ENCODE measurements at regions not wholly inside any gene's neighbourhood (a gene's known extent, or its start where the extent isn't known, plus 50 kb on each side); places are given as distances from the start of the nearest gene placed in this dataset.

DNA sequence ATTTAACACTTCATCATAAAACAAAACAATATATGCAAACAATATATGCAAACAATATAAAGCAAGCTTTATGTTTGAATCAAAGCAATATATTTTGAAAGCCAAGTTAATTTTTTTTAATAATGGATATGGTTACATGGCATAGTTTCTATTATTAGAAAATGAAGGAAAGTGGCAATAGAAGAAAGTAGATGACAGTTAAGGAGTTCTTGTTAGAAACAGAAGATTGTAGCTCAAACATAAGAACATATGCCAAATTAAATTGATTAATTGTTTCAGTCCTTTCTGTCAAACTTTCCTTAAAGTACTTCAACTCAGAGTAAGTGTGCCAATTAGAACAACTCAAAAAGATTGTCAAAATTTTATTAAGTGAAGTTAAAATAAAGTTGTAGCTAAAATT is 1248.3 kb downstream of the SLC16A7 start:
- no peak for ATAC-seq (ENCODE audit: low read depth)
- H3K4me3 ChIP-seq (ENCODE audit: severe bottlenecking), result no peak overlapping the region

DNA sequence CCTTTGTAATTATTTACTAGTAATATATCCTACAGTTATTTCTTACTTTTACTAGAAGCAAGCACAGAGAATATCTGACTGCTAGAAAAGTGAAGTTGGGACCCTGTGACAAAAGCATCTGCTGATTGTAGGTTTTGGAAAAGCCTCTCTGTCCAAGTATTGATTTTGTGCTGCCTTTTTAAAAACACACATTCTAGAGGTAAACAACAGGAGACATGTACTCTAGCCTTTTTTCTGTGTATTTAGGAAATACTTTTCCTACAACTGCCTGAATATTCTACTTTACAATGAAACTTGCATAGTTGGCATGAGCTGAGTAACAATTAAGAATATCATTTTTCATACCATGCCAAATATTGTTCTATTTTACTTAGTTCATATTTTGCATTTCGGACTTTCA is 1249.0 kb downstream of the SLC16A7 start:
- no peaks in the 10 kb centered on the region for H3K4me1 ChIP-seq (ENCODE audit: insufficient read depth, poor library complexity, severe bottlenecking)
- no peak for DNase-seq (ENCODE audit: low spot score)
- H3K9me3 ChIP-seq (ENCODE audit: severe bottlenecking), result no peaks in the 10 kb centered on the region
- peaks cover 3% of the 10 kb centered on the region for H3K27me3 ChIP-seq (ENCODE audit: insufficient read depth, poor library complexity, severe bottlenecking)
- H3K36me3 ChIP-seq (ENCODE audit: low read depth), result no peaks in the 10 kb centered on the region
- H3K4me3 ChIP-seq (ENCODE audit: severe bottlenecking), result no peak overlapping the region
- TF ChIP-seq, protein P1, sequence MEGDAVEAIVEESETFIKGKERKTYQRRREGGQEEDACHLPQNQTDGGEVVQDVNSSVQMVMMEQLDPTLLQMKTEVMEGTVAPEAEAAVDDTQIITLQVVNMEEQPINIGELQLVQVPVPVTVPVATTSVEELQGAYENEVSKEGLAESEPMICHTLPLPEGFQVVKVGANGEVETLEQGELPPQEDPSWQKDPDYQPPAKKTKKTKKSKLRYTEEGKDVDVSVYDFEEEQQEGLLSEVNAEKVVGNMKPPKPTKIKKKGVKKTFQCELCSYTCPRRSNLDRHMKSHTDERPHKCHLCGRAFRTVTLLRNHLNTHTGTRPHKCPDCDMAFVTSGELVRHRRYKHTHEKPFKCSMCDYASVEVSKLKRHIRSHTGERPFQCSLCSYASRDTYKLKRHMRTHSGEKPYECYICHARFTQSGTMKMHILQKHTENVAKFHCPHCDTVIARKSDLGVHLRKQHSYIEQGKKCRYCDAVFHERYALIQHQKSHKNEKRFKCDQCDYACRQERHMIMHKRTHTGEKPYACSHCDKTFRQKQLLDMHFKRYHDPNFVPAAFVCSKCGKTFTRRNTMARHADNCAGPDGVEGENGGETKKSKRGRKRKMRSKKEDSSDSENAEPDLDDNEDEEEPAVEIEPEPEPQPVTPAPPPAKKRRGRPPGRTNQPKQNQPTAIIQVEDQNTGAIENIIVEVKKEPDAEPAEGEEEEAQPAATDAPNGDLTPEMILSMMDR (IDR thresholded peaks at IDR 0.05; ENCODE audit: poor library complexity, severe bottlenecking), result no peak
- H3K27ac ChIP-seq (ENCODE audit: poor library complexity, severe bottlenecking), result no peak overlapping the region
- no peak for ATAC-seq (ENCODE audit: low read depth)

More for the DNA sequence above, 1248.3 kb downstream of the SLC16A7 start:
- no peaks in the 10 kb centered on the region for H3K4me1 ChIP-seq (ENCODE audit: insufficient read depth, poor library complexity, severe bottlenecking)
- H3K27ac ChIP-seq (ENCODE audit: poor library complexity, severe bottlenecking), result no peak overlapping the region
- TF ChIP-seq, protein P1 (IDR thresholded peaks at IDR 0.05; ENCODE audit: poor library complexity, severe bottlenecking), result no peak
- no peaks in the 10 kb centered on the region for H3K36me3 ChIP-seq (ENCODE audit: low read depth)
- no peak for DNase-seq (ENCODE audit: low spot score)
- peaks cover 3% of the 10 kb centered on the region for H3K27me3 ChIP-seq (ENCODE audit: insufficient read depth, poor library complexity, severe bottlenecking)
- H3K9me3 ChIP-seq (ENCODE audit: severe bottlenecking), result no peaks in the 10 kb centered on the region

DNA sequence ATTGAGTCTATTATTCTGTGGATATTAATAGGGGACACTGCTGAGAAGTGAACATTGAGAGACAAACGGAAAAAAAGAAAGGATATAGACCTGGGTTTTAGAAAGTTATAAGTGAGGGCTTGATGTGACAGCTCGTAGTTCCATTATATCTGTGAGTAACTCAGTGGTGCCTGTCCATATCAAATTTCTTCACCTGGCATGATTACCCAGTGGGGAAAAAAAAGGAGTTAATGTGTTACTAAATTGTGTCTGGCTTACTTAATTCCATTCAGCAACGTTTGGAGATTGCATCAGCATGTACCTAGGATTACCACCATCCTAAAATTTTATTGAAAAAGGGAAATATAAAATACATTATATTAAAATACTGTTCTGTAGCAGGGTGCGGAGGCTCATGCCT is 1249.9 kb downstream of the SLC16A7 start:
- no peak overlapping the region for H3K4me3 ChIP-seq (ENCODE audit: severe bottlenecking)
- H3K9me3 ChIP-seq (ENCODE audit: severe bottlenecking), result no peaks in the 10 kb centered on the region
- ATAC-seq (ENCODE audit: low read depth) (no peak), DNase-seq (ENCODE audit: low spot score) (no peak)
- TF ChIP-seq, protein P1 (IDR thresholded peaks at IDR 0.05; ENCODE audit: poor library complexity, severe bottlenecking), result no peak
- no peaks in the 10 kb centered on the region for H3K36me3 ChIP-seq (ENCODE audit: low read depth)
- no peak overlapping the region for H3K27ac ChIP-seq (ENCODE audit: poor library complexity, severe bottlenecking)
- H3K4me1 ChIP-seq (ENCODE audit: insufficient read depth, poor library complexity, severe bottlenecking), result no peaks in the 10 kb centered on the region
- H3K27me3 ChIP-seq (ENCODE audit: insufficient read depth, poor library complexity, severe bottlenecking), result peaks cover 3% of the 10 kb centered on the region

DNA sequence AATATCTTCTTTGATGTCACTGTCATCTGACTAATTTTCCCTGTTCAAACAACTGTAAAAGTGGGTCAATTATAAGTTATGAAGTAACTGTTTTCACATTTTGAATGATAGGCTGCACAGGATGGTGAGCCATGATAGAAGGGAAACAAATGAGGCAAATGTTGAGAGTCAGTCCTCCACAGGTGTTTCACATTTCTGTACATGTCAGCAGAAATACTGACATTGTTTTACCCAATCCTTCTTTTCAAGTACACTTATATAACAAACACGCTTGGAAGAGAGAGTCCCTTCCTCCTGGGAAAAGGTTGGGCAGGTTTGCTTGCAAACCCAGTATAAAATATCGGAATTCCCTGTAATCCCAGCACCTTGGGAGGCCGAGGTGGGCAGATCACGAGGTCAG is 1251.5 kb downstream of the SLC16A7 start:
- no peak for ATAC-seq (ENCODE audit: low read depth)

DNA sequence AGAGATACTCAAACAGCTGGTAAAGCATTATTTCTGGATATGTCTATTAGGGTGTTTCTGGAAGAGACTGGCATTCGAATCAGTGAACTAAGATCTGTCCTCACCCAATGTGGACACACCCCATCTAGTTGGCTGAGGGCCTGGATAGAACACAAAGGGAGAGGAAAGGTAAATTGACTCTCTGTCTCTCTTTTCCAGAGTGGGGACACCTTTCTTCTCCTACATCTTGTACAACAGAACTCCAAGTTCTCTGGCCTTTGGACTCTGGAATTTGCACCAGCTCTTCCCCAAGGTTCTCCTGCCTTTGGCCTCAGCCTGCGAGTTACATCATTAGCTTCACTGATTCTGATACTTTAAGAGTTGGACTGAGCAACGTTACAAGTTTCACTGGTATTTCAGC is 1253.9 kb downstream of the SLC16A7 start:
- TF ChIP-seq, protein P1 (IDR thresholded peaks at IDR 0.05; ENCODE audit: poor library complexity, severe bottlenecking), result no peak
- DNase-seq (ENCODE audit: low spot score) (no peak), ATAC-seq (ENCODE audit: low read depth) (no peak)
- Histone ChIP-seq H3K27ac (ENCODE audit: poor library complexity, severe bottlenecking) (no peak overlapping the region), H3K36me3 (ENCODE audit: low read depth) (no peaks in the 10 kb centered on the region), H3K27me3 (ENCODE audit: insufficient read depth, poor library complexity, severe bottlenecking) (peaks cover 3% of the 10 kb centered on the region), H3K4me1 (ENCODE audit: insufficient read depth, poor library complexity, severe bottlenecking) (no peaks in the 10 kb centered on the region), H3K4me3 (ENCODE audit: severe bottlenecking) (no peak overlapping the region), H3K9me3 (ENCODE audit: severe bottlenecking) (no peaks in the 10 kb centered on the region)

More for the DNA sequence above, 1251.5 kb downstream of the SLC16A7 start:
- H3K4me1 ChIP-seq (ENCODE audit: insufficient read depth, poor library complexity, severe bottlenecking), result no peaks in the 10 kb centered on the region
- no peak overlapping the region for H3K27ac ChIP-seq (ENCODE audit: poor library complexity, severe bottlenecking)
- H3K9me3 ChIP-seq (ENCODE audit: severe bottlenecking), result no peaks in the 10 kb centered on the region
- no peaks in the 10 kb centered on the region for H3K36me3 ChIP-seq (ENCODE audit: low read depth)
- no peak overlapping the region for H3K4me3 ChIP-seq (ENCODE audit: severe bottlenecking)
- H3K27me3 ChIP-seq (ENCODE audit: insufficient read depth, poor library complexity, severe bottlenecking), result peaks cover 3% of the 10 kb centered on the region
- TF ChIP-seq, protein P1 (IDR thresholded peaks at IDR 0.05; ENCODE audit: poor library complexity, severe bottlenecking), result no peak
- no peak for DNase-seq (ENCODE audit: low spot score)

All from RWPE2 (cell line).